ENCODE measurements at regions not wholly inside any gene's neighbourhood (a gene's known extent, or its start where the extent isn't known, plus 50 kb on each side); places are given as distances from the start of the nearest gene placed in this dataset.
"Not testable (repeated sequence)": the region's sequence is repeated elsewhere in the genome, so short reads cannot be mapped to it uniquely, and the experiment has no call there.

DNA sequence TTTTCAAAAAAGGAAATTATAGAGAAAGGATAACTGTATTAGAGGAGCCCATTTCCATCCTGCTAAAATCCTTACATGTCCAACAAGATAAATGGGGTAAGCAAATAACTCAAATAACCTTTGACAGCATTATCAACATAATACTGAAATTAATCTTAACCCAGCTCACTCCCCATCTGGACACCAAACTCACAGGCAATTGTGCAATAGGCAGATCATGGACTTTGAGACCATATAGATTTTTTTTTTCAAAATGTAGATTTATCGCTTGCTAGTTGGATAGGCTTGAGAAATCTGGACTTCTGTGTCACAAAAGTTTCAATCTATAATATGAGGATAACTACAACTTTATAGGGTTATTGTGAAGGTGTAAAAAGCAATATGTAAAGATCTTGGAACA lies 134.4 kb upstream of the ASCC3 start:
- DNase-seq: no peak

GRCh38 chr6:101016163-101016562 lies 135.0 kb upstream of the ASCC3 start:
- DNase-seq: no peak

DNA sequence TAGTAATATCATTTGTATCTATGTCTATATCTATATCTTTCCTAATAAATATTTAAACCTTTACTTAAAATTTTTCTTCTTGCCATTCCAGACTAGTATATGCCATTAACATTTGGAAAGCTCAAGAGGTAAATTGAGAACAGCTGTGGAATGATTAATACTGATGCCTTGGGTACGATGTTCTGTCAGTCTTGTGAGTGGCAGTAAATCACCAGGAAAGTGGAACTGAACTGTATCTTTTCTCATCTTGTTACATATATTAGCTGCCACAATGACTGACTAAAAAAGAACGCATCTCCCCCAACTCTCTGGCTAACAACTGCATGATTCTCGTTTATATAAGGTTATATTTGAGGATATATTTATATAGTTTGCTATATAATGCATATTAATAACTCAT lies 137.0 kb upstream of the ASCC3 start:
- no peak for DNase-seq

DNA sequence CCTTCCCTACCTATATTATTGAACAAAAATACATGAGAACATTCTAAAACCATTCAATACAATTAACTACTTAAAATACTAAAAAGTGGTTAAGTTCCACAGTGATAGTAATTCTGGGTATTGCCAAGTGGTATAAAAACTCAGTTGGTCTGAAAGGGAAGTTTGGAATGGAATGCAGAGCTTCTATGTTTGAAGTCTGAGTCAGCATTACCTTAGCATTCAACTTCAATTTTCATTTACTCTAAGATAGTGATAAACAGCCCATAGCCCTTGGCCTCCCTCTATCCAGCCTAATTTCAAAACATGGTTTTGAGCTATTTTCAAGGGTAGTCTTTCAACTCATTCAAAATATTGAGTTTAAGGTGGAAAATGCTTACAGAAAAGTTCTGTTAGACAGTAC lies 140.4 kb upstream of the ASCC3 start:
- no peak for DNase-seq

GRCh38 chr6:101042966-101043365 lies 161.8 kb upstream of the ASCC3 start:
- DNase-seq: no peak

DNA sequence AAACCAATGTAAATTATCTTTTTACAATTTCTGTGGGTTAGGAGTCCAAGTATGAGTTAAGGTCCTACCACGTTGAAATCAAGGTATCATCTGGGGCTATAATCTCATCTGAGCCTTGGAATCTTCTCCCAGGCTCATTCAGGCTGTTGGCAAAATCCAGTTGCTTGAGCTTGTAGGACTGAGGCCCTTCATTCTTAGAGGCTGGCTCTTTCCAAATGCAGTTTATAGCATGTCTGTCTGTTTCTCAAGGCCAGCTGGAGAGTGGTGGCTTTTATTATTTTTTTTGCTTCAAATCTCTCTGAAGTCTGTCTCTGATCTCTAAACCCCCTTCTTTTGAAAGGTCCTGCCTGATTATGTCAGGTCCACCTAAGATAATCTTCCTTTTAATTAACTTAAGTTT lies 177.2 kb upstream of the ASCC3 start:
- DNase-seq: no peak

- DNase-seq: no peak
These were observed 185.4 kb upstream of the ASCC3 start for GRCh38 chr6:101066481-101066880.

DNA sequence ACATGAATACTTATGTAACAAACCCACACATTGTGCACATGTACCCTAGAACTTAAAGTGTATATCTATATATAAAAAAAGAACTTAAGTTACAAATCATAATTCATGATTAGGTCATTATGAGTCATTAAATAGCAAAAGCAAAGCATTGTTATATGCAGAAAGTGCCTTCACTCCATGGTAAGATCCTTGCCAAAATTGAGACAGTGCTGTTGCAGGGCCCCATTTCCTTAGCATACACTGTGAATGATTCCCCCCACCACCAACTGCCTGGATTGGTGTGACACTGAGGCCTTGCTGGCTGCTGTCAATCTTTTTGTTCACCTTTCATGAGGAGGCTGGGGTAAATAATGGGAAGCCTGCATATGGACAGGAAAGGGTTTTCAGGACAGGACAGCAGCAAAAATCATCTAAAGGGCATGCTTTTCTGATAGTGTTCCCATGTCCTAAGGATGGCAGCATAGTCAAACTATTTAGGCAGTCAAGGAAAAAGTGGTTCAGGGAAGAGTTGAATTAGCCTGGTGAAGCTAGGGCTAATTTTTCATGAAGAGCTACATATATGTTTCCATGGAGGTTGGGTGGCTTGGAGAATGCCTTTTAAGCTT lies 188.2 kb upstream of the ASCC3 start:
- DNase-seq: no peak

GRCh38 chr6:101070044-101070608 lies 189.0 kb upstream of the ASCC3 start:
- no peak for DNase-seq

DNA sequence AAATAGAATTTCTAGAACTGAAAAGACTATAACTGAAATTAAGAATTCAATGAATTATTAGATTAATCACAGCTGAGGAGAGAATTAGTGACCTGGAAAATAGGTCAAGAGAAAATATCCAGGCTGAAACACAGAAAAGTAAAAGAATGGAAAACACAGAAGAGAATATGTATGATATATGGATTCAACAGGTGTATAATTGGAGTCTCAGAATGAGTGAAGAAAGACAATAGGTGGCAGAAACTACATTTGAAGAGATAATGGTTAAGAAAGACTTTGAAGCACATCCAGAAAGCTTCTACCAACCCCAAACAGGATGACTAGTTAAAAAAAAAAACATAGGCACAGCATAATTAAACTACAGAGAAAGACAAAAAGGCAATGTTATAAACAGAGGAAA lies 196.2 kb upstream of the ASCC3 start:
- no peak for DNase-seq

- no peak for DNase-seq
These were observed 198.7 kb upstream of the ASCC3 start for GRCh38 chr6:101079696-101080270.

DNA sequence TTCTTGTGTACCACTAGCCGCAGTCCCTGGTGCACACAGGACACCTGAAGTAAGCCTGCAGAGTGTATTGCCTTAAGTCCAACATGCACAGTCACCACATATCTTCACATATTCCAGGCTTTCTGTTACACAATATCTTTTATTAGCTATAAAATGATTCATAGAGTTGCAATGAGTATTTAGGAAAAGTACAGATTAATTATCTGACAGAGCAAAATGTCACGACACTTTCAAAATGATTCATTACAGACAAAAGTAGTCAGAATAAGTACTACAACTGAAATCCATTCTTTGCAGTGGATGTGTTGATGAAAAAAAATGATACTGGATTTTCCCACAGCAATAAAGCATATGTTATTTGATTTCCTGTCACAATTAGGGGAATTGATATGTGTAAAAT lies 199.5 kb upstream of the ASCC3 start:
- no peak for DNase-seq

DNA sequence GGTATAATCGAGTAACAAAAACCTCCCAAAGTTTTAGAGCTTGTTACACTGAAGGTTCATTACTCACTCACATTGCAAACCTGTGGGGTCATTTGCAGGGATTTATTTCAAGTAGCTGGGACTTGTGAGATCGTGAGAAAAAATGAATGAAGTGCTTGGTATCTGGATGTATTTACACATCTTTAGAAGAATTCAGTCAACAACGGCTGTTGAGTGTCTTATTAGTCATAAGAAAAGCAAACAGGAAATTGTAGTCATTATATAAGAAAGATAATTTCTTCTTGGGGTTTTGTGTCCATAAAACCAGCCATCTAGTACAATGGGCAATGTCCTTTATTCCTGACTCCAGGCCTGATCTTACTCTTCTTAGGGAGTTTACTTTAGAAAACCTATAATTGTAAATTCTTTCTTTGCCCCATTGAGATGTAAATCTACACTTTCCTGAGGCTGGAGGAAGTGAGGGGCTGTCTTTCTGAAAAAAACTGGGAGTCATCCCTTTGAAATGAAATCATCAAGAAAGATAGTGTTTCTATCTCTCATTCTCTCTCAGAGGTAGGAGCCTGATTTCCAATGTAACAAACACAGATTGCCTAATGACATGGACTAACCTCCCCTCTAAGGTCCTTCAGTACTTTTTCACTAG lies 202.5 kb upstream of the ASCC3 start:
- DNase-seq: no peak

GRCh38 chr6:101085327-101085726 lies 204.2 kb upstream of the ASCC3 start:
- no peak for DNase-seq

DNA sequence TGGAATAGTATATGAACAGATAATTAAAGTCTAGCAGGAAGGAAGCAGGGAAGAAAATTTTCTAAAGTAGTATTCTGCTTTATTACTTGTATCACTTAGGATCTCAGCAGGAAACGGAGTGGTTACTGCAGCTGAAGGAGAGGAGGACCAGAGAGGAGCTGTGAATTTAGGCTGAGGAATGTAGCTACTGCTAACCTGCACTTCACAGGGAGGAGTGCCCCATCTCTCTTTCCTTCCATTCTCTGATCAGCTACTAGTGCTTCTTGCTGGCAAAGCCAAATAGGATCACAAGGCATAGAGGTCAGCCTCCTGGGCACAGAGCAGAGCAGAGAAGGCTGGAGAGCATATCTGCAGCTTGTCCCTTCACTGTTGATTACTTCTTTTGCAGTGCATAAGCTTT lies 205.3 kb upstream of the ASCC3 start:
- no peak for DNase-seq

DNA sequence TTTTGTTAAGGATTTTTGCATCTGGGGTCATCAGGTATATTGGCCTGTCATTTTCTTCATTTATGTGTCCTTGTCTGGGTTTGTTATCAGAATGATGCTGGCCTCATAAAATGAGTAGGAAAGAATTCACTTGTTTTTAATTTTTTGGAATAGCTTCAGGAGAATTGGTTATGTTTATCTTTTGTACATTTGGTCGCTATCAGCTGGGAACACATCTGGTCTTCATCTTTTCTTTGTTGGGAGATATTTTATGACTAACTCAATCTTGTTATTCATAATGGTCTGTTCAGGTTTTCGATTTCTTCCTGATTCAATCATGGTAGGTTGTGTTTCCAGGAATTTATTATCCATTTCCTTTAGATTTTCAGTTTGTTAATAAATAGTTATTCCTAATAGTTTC lies 207.5 kb upstream of the ASCC3 start:
- no peak for DNase-seq

- no peak for DNase-seq
These were observed 208.5 kb upstream of the ASCC3 start for GRCh38 chr6:101089640-101090039.

DNA sequence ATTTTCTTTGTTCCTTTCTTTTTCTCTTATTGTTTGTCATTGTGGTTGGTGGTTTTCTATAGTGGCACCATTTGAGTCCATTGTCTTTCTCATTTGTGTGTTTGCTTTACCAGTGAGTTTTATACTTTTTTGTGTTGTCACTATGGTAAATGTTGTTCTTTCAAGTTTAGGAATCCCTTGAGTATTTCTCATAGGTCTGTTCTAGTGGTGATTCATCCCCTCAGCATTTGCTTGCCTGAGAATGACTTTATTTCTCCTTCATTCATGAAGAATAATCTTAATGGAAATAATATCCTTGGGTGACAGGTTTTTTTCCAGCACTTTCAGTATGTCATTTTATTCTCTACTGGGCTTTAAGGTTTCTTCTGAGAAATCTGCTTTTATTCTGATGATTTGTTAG lies 209.2 kb upstream of the ASCC3 start:
- no peak for DNase-seq

DNA sequence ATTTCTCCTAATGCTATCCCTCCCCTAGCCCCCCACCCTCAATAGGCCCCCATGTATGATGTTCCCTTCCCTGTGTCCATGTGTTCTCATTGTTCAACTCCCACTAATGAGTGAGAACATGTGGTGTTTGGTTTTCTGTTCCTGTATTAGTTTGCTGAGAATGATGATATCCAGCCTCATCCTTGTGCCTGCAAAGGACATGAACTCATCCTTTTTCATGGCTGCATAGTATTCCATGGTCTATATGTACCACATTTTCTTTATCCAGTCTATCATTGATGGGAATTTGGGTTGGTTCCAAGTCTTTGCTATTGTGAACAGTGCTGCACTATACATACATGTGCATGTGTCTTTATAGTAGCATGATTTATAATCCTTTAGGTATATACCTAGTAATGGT lies 217.5 kb upstream of the ASCC3 start:
- DNase-seq: not testable (repeated sequence)

- no peak for DNase-seq
These were observed 221.6 kb upstream of the ASCC3 start for GRCh38 chr6:101102702-101103101.

GRCh38 chr6:101108286-101108685 lies 227.2 kb upstream of the ASCC3 start:
- DNase-seq: no peak

DNA sequence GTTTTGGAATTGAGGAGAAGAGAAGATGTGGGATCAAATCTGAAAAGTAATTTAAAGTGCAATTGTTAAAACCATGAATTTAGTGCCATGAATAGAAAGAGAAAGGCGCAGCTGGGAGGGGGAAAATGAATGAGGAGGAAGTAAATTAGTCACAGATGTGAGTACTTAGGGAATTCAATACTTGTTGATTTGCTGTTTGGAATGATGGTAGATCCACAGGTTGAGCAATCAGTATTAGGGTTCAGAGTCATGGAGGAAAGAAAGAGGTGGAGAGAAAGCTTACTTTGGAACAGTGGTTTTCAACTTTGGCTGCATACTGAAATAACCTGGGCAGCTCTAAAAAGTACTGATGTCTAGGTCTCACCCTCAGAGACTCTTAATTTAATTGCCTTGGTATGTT lies 229.7 kb upstream of the ASCC3 start:
- DNase-seq: no peak

DNA sequence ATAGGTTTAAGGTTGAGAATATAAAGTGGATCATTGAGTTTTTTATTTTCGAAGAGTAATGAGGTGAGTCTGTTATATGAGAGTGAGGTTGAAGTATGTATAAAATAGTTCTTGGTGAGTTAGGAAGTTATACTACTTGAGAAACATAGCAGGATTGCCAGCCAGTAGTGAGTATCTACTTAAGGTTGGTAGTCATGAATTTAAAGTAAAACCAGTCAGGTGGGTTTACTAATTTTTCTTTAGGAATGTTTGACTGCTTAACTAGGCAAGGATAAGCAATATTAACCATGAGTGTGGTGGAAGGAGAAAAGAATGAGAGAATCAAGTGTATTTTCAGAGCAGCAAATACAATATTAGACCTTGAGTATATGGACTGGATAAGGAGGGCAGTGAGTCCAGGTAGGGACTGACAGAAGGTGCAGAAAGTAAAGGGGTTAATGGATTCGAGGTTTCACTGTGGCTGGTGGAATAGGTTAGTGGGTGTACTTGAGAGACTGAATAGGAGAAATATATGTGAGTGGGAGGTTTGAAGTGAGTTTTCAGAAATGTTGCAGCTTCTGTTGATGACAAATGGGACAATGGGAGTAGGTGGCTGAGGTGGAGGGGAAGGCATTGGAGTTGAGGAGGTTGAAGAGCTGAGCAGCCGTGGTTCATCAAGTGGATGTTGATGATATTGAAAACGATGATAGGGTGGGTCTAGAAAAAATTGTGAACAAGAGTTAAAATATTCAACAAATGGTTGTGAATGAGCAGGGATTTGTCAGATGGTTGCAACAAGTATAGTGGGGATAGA lies 232.5 kb upstream of the ASCC3 start:
- DNase-seq: no peak
